AG09319 (cell line): ENCODE measurements at regions not wholly inside any gene's neighbourhood (a gene's known extent, or its start where the extent isn't known, plus 50 kb on each side); places are given as distances from the start of the nearest gene placed in this dataset.
A peak's percentile ranks its signal among the peaks of the same experiment; 100 is the strongest.

Source experiments
- DNase-seq: peaks from one replicate; pipeline ENCODE4 v3.0.0-alpha.2; 2010; ENCODE audit warnings: low read depth; ENCODE audit errors: extremely low read depth
- CTCF ChIP-seq: IDR thresholded peaks from 2 replicates; pipeline ENCODE4 v1.5.1; 2011; ENCODE audit warnings: low read depth, mild to moderate bottlenecking, inconsistent platforms, low read length, moderate library complexity

GRCh38 chr6:56803594-56803993 is 151.3 kb upstream of the BEND6 start:
- DNase-seq, result peak; percentile 40
- TF ChIP-seq CTCF, result no peak

GRCh38 chr6:56802584-56802983 is 152.3 kb upstream of the BEND6 start:
- no peak for TF ChIP-seq CTCF
- DNase-seq, result no peak

GRCh38 chr6:56799989-56800388 is 154.9 kb upstream of the BEND6 start:
- no peak for DNase-seq
- no peak for TF ChIP-seq CTCF

- TF ChIP-seq CTCF, result no peak
- DNase-seq, result no peak
Observed at GRCh38 chr6:56798163-56798562, 155.5 kb upstream of the DST start.

- no peak for TF ChIP-seq CTCF
- DNase-seq, result no peak
Observed at GRCh38 chr6:56796196-56796532, 153.5 kb upstream of the DST start.

- no peak for TF ChIP-seq CTCF
- no peak for DNase-seq
Observed at GRCh38 chr6:56795466-56796195, 152.9 kb upstream of the DST start.

GRCh38 chr6:56794421-56794820 is 151.7 kb upstream of the DST start:
- no peak for TF ChIP-seq CTCF

More at GRCh38 chr6:56794421-56794820, 151.7 kb upstream of the DST start:
- DNase-seq, result no peak
